ENCODE measurements at regions not wholly inside any gene's neighbourhood (a gene's known extent, or its start where the extent isn't known, plus 50 kb on each side); places are given as distances from the start of the nearest gene placed in this dataset.

DNA sequence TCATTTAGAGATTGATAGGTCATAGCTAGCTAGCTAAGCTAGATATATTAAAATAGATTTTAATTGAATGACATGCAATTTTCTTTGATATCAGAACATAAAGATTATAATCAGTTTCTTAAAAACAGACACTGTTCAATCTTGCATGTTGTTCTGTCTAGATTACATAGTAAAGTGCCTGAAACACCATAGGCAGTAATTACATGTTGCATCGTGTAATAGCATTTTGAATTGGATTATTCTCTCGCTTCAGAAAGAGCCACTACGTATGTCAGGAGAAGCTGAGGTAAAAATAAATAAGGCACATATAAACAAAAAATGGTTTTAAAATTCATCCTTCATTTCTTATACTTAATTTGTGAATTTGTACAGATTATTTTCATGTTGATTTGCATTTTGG lies 148.0 kb upstream of the CDH12 start:
- no peak for DNase-seq (ENCODE audit: low read depth, low spot score)

- DNase-seq (ENCODE audit: low read depth, low spot score): no peak
Measured at GRCh38 chr5:22998774-22999173, 145.6 kb upstream of the CDH12 start.

DNA sequence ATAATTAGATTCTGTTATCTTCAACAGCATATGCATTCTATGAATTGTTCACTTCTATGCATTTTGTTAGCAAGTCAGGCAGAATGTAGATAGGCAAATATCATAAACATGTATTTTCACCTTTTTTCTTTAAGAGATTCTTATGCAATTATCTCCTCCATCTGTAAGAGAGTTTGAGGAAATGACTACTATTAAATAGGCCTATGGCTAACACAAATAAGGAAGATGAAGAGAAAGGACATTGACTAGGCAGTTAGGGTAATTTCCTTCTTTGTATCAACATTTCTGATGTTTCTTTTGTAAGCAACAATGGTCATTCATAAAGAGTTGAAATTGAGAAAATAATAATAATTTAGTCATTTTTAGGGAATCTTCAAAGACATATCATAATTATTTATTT lies 145.2 kb upstream of the CDH12 start:
- no peak for DNase-seq (ENCODE audit: low read depth, low spot score)

GRCh38 chr5:22988937-22989336 lies 135.8 kb upstream of the CDH12 start:
- no peak for DNase-seq (ENCODE audit: low read depth, low spot score)

GRCh38 chr5:22986281-22986680 lies 133.1 kb upstream of the CDH12 start:
- no peak for DNase-seq (ENCODE audit: low read depth, low spot score)

DNA sequence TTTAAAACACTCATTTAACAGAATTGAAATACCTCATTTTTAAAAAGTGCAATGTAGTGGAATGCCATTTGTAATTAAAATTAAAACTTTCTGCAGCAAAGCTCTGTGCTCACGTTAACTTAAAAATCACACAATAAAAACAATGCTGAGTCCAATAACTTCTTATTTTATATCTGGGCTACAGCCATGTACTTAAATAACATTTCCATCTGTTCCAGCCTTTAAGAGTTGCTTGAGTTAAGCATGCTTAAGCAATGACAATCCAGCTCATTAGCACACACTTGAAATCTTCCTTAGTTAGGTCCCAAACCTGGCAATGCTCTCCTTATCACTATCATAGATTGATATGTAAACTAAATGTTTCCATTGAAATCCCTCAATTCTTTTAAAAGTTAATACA lies 132.3 kb upstream of the CDH12 start:
- no peak for DNase-seq (ENCODE audit: low read depth, low spot score)

DNA sequence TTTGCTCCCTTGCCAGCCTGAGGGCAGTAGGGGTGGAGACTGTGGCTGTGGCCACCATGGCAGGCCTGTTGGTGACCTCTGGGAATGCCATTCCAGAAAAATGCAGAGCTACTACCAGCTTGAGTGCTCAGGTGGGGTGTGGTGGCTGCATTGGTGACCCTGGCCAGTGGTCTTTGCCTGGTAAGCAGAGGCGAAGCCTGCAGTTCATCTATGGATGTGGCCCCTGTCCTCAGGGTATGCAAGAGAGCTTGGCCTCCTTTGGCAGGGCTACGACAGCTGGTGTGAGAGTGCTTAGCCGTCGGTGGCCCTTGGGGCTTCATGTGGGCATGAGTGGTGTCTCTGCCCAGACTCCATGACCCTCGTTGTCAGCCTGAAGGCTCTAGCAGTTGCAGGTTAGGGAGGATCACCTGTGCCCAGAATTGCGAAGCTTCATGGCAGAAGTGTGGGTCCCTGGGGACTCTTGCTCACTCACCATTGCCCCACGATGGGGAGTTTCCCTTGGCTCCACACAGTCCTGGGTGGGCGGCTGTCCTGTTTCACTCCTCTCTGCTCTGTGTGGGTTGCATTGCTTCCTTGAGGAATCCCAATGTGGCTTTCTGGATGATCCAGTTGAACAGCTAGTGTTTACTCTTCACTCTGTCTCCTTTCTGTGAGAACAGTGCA lies 117.9 kb upstream of the CDH12 start:
- DNase-seq (ENCODE audit: low read depth, low spot score): no peak

GRCh38 chr5:22970491-22970890 lies 117.3 kb upstream of the CDH12 start:
- no peak for DNase-seq (ENCODE audit: low read depth, low spot score)

- DNase-seq (ENCODE audit: low read depth, low spot score): no peak
Measured at GRCh38 chr5:22968386-22968785, 115.2 kb upstream of the CDH12 start.

GRCh38 chr5:22965960-22966359 lies 112.8 kb upstream of the CDH12 start:
- DNase-seq (ENCODE audit: low read depth, low spot score): no peak

- no peak for DNase-seq (ENCODE audit: low read depth, low spot score)
Measured at GRCh38 chr5:22964632-22965031, 111.5 kb upstream of the CDH12 start.

GRCh38 chr5:22958462-22959262 lies 105.5 kb upstream of the CDH12 start:
- DNase-seq (ENCODE audit: low read depth, low spot score): no peak

- no peak for DNase-seq (ENCODE audit: low read depth, low spot score)
Measured at GRCh38 chr5:22947921-22948320, 94.8 kb upstream of the CDH12 start.

GRCh38 chr5:22938362-22938761 lies 85.2 kb upstream of the CDH12 start:
- DNase-seq (ENCODE audit: low read depth, low spot score): no peak

GRCh38 chr5:22928821-22929482 lies 75.8 kb upstream of the CDH12 start:
- no peak for DNase-seq (ENCODE audit: low read depth, low spot score)

GRCh38 chr5:22926574-22926973 lies 73.4 kb upstream of the CDH12 start:
- no peak for DNase-seq (ENCODE audit: low read depth, low spot score)

DNA sequence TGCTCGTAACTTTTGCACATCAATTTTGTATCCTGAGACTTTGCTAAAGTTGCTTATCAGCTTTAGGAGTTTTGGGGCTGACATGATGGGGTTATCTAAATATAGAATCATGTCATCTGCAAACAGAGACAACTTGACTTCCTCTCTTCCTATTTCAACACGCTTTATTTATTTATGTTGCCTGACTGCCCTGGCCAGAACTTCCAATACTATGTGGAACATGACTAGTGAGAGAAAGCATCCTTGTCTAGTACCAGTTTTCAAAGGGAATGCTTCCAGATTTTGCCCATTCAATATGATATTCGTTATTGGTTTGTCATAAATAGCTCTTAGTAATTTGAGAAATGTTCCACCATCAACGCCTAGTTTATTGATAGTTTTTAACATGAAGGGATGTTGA lies 65.4 kb upstream of the CDH12 start:
- no peak for DNase-seq (ENCODE audit: low read depth, low spot score)

DNA sequence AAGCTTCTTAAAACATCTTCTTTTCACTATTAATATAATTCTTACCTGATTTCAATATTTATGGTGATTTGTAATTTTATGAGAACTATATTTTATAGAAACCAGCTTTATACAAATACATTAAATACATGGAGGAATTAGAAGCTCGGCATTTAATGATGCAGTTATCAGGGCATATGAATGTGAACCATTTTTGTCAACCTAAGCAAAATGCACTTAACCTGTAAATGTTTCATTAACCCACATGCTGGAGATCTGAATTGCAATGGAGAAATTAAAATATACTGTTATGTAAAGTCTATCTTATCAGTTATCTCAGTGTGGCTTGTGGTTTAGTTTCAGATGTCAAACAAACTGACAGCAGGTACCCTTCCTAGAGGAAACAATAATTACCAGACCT lies 63.2 kb upstream of the CDH12 start:
- no peak for DNase-seq (ENCODE audit: low read depth, low spot score)

DNA sequence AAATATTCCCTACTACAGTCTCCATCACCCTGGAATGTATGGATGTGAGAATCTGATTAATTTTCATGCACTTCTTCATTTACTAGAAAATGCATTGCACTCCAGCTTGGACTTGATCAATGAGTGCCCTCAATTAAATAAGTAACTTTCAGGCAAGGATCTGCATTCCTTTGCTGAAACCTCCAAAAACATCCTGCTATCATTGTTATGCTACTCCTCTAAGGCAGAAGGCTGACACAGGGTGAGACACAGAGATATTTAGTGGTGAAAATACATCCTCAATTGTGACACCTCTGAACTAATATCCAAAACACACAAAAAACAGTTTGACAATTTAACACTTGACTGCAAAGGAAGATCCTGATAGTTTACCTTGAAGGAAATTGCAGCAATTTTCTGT lies 57.9 kb upstream of the CDH12 start:
- no peak for DNase-seq (ENCODE audit: low read depth, low spot score)

DNA sequence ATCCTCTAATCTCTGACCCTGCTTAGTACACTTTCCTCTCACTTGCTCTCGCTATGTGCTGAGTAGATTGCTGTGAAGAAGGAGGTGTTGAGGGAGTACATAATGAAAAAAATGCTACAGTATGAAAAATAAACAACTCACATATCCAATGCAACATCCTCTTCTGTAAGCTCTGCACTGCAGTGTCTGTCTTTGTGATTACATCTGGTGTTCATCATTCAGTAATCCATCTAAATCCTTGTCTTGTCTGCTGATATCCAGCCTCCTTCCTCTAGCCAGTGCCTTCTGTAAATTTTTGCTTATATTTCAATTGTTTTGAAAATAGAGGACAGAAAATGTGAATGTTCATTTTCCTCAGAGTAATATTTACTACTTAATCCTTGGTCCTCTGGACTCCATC lies 57.4 kb upstream of the CDH12 start:
- no peak for DNase-seq (ENCODE audit: low read depth, low spot score)

DNA sequence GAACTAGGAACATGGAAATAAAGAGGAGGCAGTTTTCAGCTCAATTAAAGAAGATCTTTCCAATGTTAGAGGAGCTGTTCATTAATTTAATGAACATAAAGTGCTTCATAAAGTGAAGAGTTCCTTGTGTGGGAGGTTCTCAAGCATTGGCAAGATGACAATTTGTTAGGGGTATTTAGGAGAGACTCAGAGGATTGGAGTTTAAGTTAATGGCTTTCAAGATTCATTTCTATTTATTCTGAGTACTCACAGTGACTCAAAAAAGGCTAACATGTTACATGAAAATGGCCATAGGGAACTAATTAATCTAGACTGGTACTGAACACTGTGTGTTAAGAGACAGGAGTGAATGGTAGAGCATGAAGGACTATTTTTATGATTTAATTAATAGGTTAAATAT lies 55.4 kb upstream of the CDH12 start:
- DNase-seq (ENCODE audit: low read depth, low spot score): no peak

GRCh38 chr5:22908129-22908528 lies 55.0 kb upstream of the CDH12 start:
- no peak for DNase-seq (ENCODE audit: low read depth, low spot score)

All from astrocyte of the hippocampus (primary cell).